D721Med (cell line): ENCODE measurements at regions not wholly inside any gene's neighbourhood (a gene's known extent, or its start where the extent isn't known, plus 50 kb on each side); places are given as distances from the start of the nearest gene placed in this dataset.

Experiments
- DNase-seq: peaks from one replicate; pipeline ENCODE4 v3.0.0; 2011; ENCODE audit warnings: low spot score; ENCODE audit not compliant: insufficient read length
- FAIRE-seq: peaks from 2 replicates; lab custom pipeline; 2011; peaks lifted over from hg19 to GRCh38; lab: Jason Lieb, UNC
- TF ChIP-seq, protein P1 (sequence below): IDR thresholded peaks from 2 replicates; pipeline ENCODE4 v1.5.1; 2012; ENCODE audit warnings: mild to moderate bottlenecking, control low read depth; ENCODE audit not compliant: insufficient read depth; ENCODE audit errors: missing control alignments

DNA sequence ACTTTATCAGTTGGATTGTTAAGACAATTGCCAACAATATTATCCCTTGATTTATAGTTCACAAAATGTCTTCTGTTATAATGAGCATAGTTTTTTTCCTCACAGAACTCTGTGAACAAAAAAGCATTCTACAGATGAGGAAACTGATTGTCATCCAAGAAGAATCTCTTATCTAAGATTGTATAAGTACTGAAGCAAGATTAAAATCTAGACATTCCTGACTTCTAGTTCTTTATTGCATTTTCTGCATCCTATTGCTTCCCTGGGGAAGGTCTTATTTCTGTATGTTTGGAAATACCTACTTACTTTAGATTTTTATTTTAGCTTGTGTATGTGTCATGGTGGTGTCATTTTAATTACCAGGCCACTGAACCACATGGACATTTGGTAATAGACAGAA lies 884.9 kb upstream of the WWC1 start:
- DNase-seq (no peak), FAIRE-seq (no peak)
- TF ChIP-seq, protein P1, sequence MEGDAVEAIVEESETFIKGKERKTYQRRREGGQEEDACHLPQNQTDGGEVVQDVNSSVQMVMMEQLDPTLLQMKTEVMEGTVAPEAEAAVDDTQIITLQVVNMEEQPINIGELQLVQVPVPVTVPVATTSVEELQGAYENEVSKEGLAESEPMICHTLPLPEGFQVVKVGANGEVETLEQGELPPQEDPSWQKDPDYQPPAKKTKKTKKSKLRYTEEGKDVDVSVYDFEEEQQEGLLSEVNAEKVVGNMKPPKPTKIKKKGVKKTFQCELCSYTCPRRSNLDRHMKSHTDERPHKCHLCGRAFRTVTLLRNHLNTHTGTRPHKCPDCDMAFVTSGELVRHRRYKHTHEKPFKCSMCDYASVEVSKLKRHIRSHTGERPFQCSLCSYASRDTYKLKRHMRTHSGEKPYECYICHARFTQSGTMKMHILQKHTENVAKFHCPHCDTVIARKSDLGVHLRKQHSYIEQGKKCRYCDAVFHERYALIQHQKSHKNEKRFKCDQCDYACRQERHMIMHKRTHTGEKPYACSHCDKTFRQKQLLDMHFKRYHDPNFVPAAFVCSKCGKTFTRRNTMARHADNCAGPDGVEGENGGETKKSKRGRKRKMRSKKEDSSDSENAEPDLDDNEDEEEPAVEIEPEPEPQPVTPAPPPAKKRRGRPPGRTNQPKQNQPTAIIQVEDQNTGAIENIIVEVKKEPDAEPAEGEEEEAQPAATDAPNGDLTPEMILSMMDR: no peak

DNA sequence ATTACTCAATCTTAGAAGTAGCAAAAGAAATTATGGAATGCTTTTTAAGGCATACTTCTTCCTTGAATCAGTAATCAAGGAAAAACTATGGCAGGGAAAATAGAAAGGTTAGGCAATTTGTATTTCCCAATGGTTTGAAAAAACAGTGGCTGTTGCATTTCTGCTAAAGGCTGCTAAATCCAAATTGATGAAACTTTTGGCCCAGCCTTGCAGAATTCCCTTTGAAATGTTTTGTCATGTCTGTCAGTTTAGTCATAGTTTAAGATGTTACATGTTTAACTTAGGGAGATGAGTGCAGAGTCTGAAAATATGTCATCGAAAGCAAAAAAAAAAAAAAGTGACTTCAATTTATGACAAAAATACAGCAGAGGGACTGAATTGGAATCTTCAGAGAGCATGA lies 878.9 kb upstream of the WWC1 start:
- TF ChIP-seq, protein P1: no peak
- FAIRE-seq (no peak), DNase-seq (no peak)

DNA sequence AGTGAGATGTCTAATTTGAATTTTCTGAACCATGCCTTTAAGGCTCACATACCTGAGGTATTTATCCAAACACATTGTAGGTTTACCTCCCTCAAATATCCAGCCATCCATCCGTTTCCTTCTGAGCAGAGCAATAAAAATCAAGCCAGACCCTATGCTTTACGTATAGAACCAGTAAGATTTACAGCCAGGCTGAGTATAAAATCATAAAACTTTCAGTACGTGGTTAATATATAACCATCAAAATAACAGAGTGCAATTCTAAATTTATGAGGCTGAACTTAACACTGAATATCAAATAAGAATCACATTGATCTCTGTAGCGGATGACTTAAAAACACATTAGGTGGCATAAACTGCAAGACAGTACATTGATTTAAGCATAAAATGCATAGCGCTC lies 877.9 kb upstream of the WWC1 start:
- FAIRE-seq (peak; percentile 6), DNase-seq (no peak)
- TF ChIP-seq, protein P1: no peak

DNA sequence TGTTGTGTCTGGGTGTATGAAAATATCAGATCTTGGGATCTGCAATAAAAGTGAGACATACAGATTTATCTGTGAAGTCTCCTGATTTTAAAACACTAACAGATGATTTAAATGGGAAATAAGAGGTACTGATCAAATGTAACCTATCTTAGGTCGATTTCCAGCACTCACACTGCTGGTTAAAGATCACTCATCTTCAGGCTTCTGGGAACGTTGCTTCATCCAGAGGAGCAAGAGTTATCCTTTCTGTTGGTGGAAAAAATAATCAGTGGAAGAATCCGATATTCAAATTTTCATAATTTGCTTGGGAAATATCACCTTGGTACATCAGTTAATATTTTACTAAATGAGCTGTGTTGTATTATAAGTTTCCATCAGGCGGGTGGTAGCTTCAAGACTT lies 876.8 kb upstream of the WWC1 start:
- TF ChIP-seq, protein P1: no peak
- DNase-seq (no peak), FAIRE-seq (no peak)

DNA sequence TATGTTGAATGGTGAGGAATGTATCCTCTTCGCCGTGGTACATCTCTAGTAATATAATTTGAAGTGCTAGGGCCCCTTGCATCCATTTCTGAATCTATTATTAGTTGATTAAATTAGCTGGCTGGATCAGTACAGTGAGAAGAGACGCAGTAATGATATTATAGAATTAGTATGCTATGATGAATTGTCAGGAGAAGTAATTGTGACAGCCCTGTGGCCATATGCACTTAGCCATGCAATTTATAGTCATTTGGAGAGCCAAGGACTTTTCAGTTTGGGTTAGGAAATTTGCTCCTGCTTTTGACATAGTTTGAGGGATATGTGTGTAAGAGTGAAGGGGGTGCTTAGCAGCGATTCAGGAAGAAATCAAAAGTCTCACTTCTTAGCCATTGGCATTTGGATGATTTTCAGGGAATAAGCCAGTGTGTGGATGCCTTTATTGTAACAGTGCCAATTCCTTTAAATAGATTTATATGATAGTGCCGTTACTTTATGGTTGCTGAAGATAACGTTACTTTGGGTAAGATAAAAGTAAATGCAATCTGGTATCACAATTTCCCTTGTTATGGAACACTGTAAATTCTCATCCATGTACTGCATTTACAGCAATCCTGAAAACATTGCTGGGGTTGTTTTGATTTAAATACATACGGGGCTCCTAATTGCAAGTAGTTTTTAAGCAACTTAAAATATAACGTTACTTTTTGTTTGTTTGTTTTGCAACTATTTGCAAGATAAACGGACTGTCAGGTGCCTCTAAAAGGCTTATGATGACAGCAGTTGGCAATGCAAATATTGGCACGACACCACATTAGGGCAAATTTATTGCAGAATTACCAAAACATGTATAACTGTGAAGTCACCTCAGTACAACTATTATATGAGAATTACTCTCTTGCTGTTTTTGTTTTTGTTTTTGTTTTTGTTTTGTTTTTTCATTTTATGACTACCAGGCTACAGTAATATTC lies 875.4 kb upstream of the WWC1 start:
- TF ChIP-seq, protein P1: no peak
- FAIRE-seq (peak; percentile 53), DNase-seq (no peak)

DNA sequence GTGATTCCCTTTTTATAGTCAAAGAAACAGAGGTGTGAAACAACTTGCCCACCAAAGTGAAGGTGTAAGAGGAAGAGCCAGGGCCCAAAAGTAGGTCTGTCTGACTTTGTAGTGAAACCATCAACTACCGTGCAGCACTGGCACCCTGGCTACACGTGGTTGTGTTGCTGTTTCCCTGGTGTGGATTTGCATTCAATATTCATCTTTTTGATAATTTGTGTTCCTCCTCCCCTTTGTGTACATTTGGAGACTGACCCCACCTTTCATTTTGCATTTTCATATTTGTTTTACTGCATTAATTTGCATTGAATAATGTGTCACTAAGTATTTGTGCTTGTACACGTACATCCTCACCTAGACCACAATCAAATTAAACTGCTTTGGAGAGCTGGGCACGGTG lies 873.8 kb upstream of the WWC1 start:
- TF ChIP-seq, protein P1: no peak
- no peak for FAIRE-seq
- no peak for DNase-seq

DNA sequence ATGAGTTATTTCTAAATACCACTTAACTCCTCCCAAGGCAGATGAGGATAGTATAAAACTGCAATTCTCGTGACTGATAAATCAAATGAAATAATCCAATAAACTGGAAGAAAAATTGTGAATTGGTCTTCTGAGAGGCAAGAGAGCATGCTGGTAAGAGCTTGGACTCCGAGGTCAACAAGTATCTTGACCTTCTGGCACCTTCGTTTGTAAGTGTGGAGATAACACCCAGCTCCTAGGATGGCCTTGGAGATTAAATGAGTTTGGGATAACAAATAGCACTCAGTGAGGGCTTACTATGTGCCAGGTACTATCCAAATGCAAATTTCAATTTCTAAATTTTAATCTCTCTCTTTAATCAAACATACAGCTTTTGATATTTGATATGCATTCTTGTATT lies 866.3 kb upstream of the WWC1 start:
- FAIRE-seq (no peak), DNase-seq (no peak)
- TF ChIP-seq, protein P1: no peak
